GM12874 (cell line): ENCODE measurements at regions not wholly inside any gene's neighbourhood (a gene's known extent, or its start where the extent isn't known, plus 50 kb on each side); places are given as distances from the start of the nearest gene placed in this dataset.

ENCODE experiments used
- CTCF ChIP-seq: IDR thresholded peaks from 2 replicates; pipeline ENCODE4 v1.5.1; 2011; ENCODE audit warnings: low read depth, mild to moderate bottlenecking, control low read depth, low read length, moderate library complexity; ENCODE audit not compliant: insufficient read depth

- no peak for TF ChIP-seq CTCF
Measured at GRCh38 chr9:10818206-10818605, 205.4 kb upstream of the PTPRD start.

- TF ChIP-seq CTCF, result no peak
Measured at GRCh38 chr9:10835791-10836463, 223.1 kb upstream of the PTPRD start.

- TF ChIP-seq CTCF, result no peak
Measured at GRCh38 chr9:10843151-10843550, 230.3 kb upstream of the PTPRD start.

- TF ChIP-seq CTCF, result no peak
Measured at GRCh38 chr9:10855847-10856246, 243.0 kb upstream of the PTPRD start.

GRCh38 chr9:10858817-10859216 lies 246.0 kb upstream of the PTPRD start:
- no peak for TF ChIP-seq CTCF

GRCh38 chr9:10863476-10863875 lies 250.7 kb upstream of the PTPRD start:
- no peak for TF ChIP-seq CTCF

- no peak for TF ChIP-seq CTCF
Measured at GRCh38 chr9:10867194-10867593, 254.4 kb upstream of the PTPRD start.
